Fibroblast of lung (primary cell): ENCODE measurements at regions not wholly inside any gene's neighbourhood (a gene's known extent, or its start where the extent isn't known, plus 50 kb on each side); places are given as distances from the start of the nearest gene placed in this dataset.

ENCODE experiments used
- DNase-seq, 2 donors: peaks; one replicate each; pipeline versions ENCODE4 v3.0.0 to v3.0.0-alpha.2; 2010; ENCODE audit warnings: low read depth in 2 of 2
- H2AFZ ChIP-seq: 2 replicates; pipeline ENCODE4 v1.5.1; 2012; ENCODE audit warnings: low read length, control low read depth, inconsistent platforms
- H3K27ac ChIP-seq: 2 replicates; pipeline ENCODE4 v1.5.1; 2011; ENCODE audit warnings: low read length, control low read depth; ENCODE audit not compliant: insufficient read depth
- H3K27me3 ChIP-seq: 2 replicates; pipeline ENCODE4 v1.5.1; 2011; ENCODE audit warnings: mild to moderate bottlenecking, low read length; ENCODE audit not compliant: control insufficient read depth, insufficient read depth
- H3K36me3 ChIP-seq: 2 replicates; pipeline ENCODE4 v1.5.1; 2011; ENCODE audit warnings: low read length; ENCODE audit not compliant: control insufficient read depth, insufficient read depth
- H3K4me1 ChIP-seq: 2 replicates; pipeline ENCODE4 v1.5.1; 2011; ENCODE audit warnings: low read length; ENCODE audit not compliant: control insufficient read depth, insufficient read depth; ENCODE audit errors: extremely low read depth
- H3K4me2 ChIP-seq: 2 replicates; pipeline ENCODE4 v1.5.1; 2011; ENCODE audit warnings: low read length, control low read depth; ENCODE audit not compliant: insufficient read depth; ENCODE audit errors: extremely low read depth
- H3K4me3 ChIP-seq, 4 experiments: fragments of 200-600 bp in 1 of 4; sonication (generic) in 1 of 4; replicated peaks in 1 of 4; 2 replicates each; pipeline ENCODE4 v1.5.1; 2011 to 2016; ENCODE audit warnings: low read length in 4 of 4, low read depth in 3 of 4, mild to moderate bottlenecking in 3 of 4, control low read depth in 2 of 4, inconsistent platforms in 1 of 4, mixed read lengths in 1 of 4; ENCODE audit not compliant: insufficient read depth in 1 of 4; ENCODE audit errors: control extremely low read depth in 1 of 4
- H3K79me2 ChIP-seq: 2 replicates; pipeline ENCODE4 v1.5.1; 2012; ENCODE audit warnings: mild to moderate bottlenecking, low read length, inconsistent platforms; ENCODE audit not compliant: control insufficient read depth, insufficient read depth
- H3K9ac ChIP-seq: 2 replicates; pipeline ENCODE4 v1.5.1; 2011; ENCODE audit warnings: mild to moderate bottlenecking, low read length, control low read depth; ENCODE audit not compliant: insufficient read depth
- H3K9me3 ChIP-seq: 2 replicates; pipeline ENCODE4 v1.5.1; 2012; ENCODE audit warnings: low read depth, low read length; ENCODE audit not compliant: control insufficient read depth, insufficient read depth
- H4K20me1 ChIP-seq: 2 replicates; pipeline ENCODE4 v1.5.1; 2011; ENCODE audit warnings: low read length; ENCODE audit not compliant: control insufficient read depth, insufficient read depth; ENCODE audit errors: extremely low read depth
- EZH2 ChIP-seq: IDR thresholded peaks from 2 replicates; pipeline ENCODE4 v1.5.1; 2012; ENCODE audit warnings: low read length, control low read depth, mild to moderate bottlenecking; ENCODE audit errors: missing control alignments
- TF ChIP-seq, protein P1 (sequence below), 2 donors: IDR thresholded peaks in 1 of 2; conservative IDR thresholded peaks in 1 of 2; 1 replicate in 1 of 2; 2 replicates in 1 of 2; pipeline ENCODE4 v1.5.1; 2011 to 2012; ENCODE audit warnings: low read length in 2 of 2, control low read depth in 1 of 2, inconsistent platforms in 1 of 2, low read depth in 1 of 2, mild to moderate bottlenecking in 1 of 2

DNA sequence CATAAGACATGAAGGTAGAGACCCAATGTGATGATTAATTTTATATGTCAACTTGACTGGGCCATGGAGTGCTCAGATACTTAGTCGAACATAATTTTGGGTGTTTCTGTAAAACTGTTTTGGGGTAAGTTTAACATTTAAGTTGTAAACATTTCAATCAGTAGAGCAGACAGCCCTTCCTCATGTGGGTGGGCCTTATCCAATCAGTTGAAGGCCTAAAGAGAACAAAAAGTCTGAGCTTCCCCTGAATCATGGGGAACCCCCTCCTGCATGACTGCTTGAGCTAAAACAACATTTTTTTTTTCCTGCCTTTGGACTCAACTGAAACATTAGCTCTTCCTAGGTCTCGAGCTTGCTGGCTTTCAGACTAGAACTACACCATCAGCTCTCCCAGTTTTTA is 327.3 kb upstream of the SOX9 start:
- Histone ChIP-seq H3K4me3 (no peak overlapping the region), H3K4me1 (no peaks in the 10 kb centered on the region), H3K9me3 (no peaks in the 10 kb centered on the region), H3K9ac (no peak overlapping the region), H3K27ac (no peak overlapping the region), H3K4me2 (no peak overlapping the region), H3K79me2 (no peaks in the 10 kb centered on the region), H4K20me1 (no peaks in the 10 kb centered on the region), H3K27me3 (no peaks in the 10 kb centered on the region), H2AFZ (no peak overlapping the region), H3K36me3 (no peaks in the 10 kb centered on the region)
- TF ChIP-seq EZH2, result no peak
- TF ChIP-seq, protein P1, sequence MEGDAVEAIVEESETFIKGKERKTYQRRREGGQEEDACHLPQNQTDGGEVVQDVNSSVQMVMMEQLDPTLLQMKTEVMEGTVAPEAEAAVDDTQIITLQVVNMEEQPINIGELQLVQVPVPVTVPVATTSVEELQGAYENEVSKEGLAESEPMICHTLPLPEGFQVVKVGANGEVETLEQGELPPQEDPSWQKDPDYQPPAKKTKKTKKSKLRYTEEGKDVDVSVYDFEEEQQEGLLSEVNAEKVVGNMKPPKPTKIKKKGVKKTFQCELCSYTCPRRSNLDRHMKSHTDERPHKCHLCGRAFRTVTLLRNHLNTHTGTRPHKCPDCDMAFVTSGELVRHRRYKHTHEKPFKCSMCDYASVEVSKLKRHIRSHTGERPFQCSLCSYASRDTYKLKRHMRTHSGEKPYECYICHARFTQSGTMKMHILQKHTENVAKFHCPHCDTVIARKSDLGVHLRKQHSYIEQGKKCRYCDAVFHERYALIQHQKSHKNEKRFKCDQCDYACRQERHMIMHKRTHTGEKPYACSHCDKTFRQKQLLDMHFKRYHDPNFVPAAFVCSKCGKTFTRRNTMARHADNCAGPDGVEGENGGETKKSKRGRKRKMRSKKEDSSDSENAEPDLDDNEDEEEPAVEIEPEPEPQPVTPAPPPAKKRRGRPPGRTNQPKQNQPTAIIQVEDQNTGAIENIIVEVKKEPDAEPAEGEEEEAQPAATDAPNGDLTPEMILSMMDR (conservative IDR thresholded peaks at IDR 0.05 in 1 of 2, IDR thresholded peaks at IDR 0.05 in 1 of 2; ENCODE audit: low read depth in 1 of 2, low read length in 2 of 2), result no peak
- peak in 1 of 2 donors; percentile 43 for DNase-seq

DNA sequence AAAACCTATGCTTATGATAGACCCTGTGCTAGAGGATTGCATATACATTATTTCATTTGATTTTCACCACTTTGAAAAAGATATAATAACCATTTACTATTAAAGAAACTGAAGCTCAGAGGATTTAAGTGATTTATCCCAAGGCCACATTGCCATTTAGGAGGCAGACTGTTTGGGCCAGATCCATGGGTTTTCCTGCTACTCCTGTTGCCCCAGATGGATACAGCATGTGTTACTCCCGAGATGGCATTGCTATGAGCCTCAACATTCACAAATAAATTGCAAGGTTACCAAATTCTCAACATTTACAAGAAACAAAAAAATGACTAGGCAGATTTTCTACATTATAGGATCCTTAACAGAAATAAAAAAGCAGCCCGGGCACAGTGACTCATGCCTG is 322.1 kb upstream of the SOX9 start:
- no peaks in the 10 kb centered on the region for H3K79me2 ChIP-seq
- no peaks in the 10 kb centered on the region for H3K36me3 ChIP-seq
- no peak overlapping the region for H3K27ac ChIP-seq
- H4K20me1 ChIP-seq, result no peaks in the 10 kb centered on the region
- H3K4me1 ChIP-seq, result no peaks in the 10 kb centered on the region
- H3K9ac ChIP-seq, result no peak overlapping the region
- TF ChIP-seq, protein P1 (conservative IDR thresholded peaks at IDR 0.05 in 1 of 2, IDR thresholded peaks at IDR 0.05 in 1 of 2; ENCODE audit: low read depth in 1 of 2, low read length in 2 of 2), result no peak
- no peak for TF ChIP-seq EZH2
- no peak for DNase-seq
- no peak overlapping the region for H3K4me2 ChIP-seq
- no peaks in the 10 kb centered on the region for H3K9me3 ChIP-seq
- no peak overlapping the region for H3K4me3 ChIP-seq
- no peaks in the 10 kb centered on the region for H3K27me3 ChIP-seq
- no peak overlapping the region for H2AFZ ChIP-seq

DNA sequence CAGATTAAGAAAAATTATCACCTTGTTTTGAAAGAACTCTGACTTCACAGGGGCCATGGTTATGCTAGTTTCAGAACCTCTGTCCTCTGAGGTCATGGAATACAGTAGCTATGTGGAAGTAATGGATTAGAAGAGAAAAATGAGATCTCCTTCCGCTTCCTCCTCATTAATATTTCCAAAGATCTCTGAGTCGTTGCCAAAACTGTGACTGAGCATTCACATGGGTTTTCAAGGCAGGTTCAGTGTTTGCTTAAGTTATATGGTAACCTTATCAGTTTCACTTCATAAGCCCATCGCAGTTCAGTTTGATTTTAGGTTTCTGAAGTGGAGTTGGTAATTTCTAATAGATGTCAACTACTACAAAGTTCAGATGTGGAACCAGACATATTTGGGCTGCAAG is 321.2 kb upstream of the SOX9 start:
- TF ChIP-seq, protein P1 (conservative IDR thresholded peaks at IDR 0.05 in 1 of 2, IDR thresholded peaks at IDR 0.05 in 1 of 2; ENCODE audit: low read depth in 1 of 2, low read length in 2 of 2), result no peak
- no peak for TF ChIP-seq EZH2
- no peaks in the 10 kb centered on the region for H3K36me3 ChIP-seq
- H3K4me2 ChIP-seq, result no peak overlapping the region
- no peak overlapping the region for H3K4me3 ChIP-seq
- no peaks in the 10 kb centered on the region for H3K9me3 ChIP-seq
- no peaks in the 10 kb centered on the region for H3K79me2 ChIP-seq
- no peak overlapping the region for H3K27ac ChIP-seq
- no peak for DNase-seq
- H3K27me3 ChIP-seq, result no peaks in the 10 kb centered on the region
- H4K20me1 ChIP-seq, result no peaks in the 10 kb centered on the region
- H3K9ac ChIP-seq, result no peak overlapping the region
- H2AFZ ChIP-seq, result no peak overlapping the region
- H3K4me1 ChIP-seq, result no peaks in the 10 kb centered on the region
